ENCODE measurements at regions not wholly inside any gene's neighbourhood (a gene's known extent, or its start where the extent isn't known, plus 50 kb on each side); places are given as distances from the start of the nearest gene placed in this dataset.
"Not testable (repeated sequence)": the region's sequence is repeated elsewhere in the genome, so short reads cannot be mapped to it uniquely, and the experiment has no call there.

GRCh38 chr12:104906695-104907094 lies 51.4 kb downstream of the SLC41A2 start:
- in situ Hi-C loops (cut with HindIII; ENCODE audit: low pct_unique_long_range_greater_than_20kb, low sequenced_read_pairs), result no loop called here
- DNase-seq (ENCODE audit: low read depth), result no peak

GRCh38 chr12:104905446-104905845 lies 52.6 kb downstream of the SLC41A2 start:
- DNase-seq (ENCODE audit: low read depth); in situ Hi-C loops (cut with HindIII; ENCODE audit: low pct_unique_long_range_greater_than_20kb, low sequenced_read_pairs): not testable (repeated sequence)

GRCh38 chr12:104903648-104904423 lies 54.3 kb downstream of the SLC41A2 start:
- DNase-seq (ENCODE audit: low read depth), result no peak
- in situ Hi-C loops (cut with HindIII; ENCODE audit: low pct_unique_long_range_greater_than_20kb, low sequenced_read_pairs), result no loop called here

- in situ Hi-C loops (cut with HindIII; ENCODE audit: low pct_unique_long_range_greater_than_20kb, low sequenced_read_pairs), result no loop called here
- no peak for DNase-seq (ENCODE audit: low read depth)
Observed at GRCh38 chr12:104902125-104902524, 56.0 kb downstream of the SLC41A2 start.

- DNase-seq (ENCODE audit: low read depth), result no peak
- in situ Hi-C loops (cut with HindIII; ENCODE audit: low pct_unique_long_range_greater_than_20kb, low sequenced_read_pairs), result no loop called here
Observed at GRCh38 chr12:104896710-104897109, 61.4 kb downstream of the SLC41A2 start.

- DNase-seq (ENCODE audit: low read depth), result no peak
- in situ Hi-C loops (cut with HindIII; ENCODE audit: low pct_unique_long_range_greater_than_20kb, low sequenced_read_pairs), result no loop called here
Observed at GRCh38 chr12:104896146-104896545, 61.9 kb downstream of the SLC41A2 start.

GRCh38 chr12:104895415-104895814 lies 62.7 kb downstream of the SLC41A2 start:
- in situ Hi-C loops (cut with HindIII; ENCODE audit: low pct_unique_long_range_greater_than_20kb, low sequenced_read_pairs), result no loop called here
- no peak for DNase-seq (ENCODE audit: low read depth)

GRCh38 chr12:104890476-104891096 lies 67.5 kb downstream of the SLC41A2 start:
- in situ Hi-C loops (cut with HindIII; ENCODE audit: low pct_unique_long_range_greater_than_20kb, low sequenced_read_pairs), result no loop called here
- no peak for DNase-seq (ENCODE audit: low read depth)

- no peak for DNase-seq (ENCODE audit: low read depth)
- in situ Hi-C loops (cut with HindIII; ENCODE audit: low pct_unique_long_range_greater_than_20kb, low sequenced_read_pairs), result no loop called here
Observed at GRCh38 chr12:104889735-104890134, 68.4 kb downstream of the SLC41A2 start.

GRCh38 chr12:104888892-104889291 lies 69.2 kb downstream of the SLC41A2 start:
- DNase-seq (ENCODE audit: low read depth), result no peak
- in situ Hi-C loops (cut with HindIII; ENCODE audit: low pct_unique_long_range_greater_than_20kb, low sequenced_read_pairs), result no loop called here

GRCh38 chr12:104888481-104888880 lies 69.6 kb downstream of the SLC41A2 start:
- in situ Hi-C loops (cut with HindIII; ENCODE audit: low pct_unique_long_range_greater_than_20kb, low sequenced_read_pairs), result no loop called here

GRCh38 chr12:104887452-104887851 lies 70.6 kb downstream of the SLC41A2 start:
- in situ Hi-C loops (cut with HindIII; ENCODE audit: low pct_unique_long_range_greater_than_20kb, low sequenced_read_pairs), result no loop called here
- DNase-seq (ENCODE audit: low read depth), result no peak

More at GRCh38 chr12:104888481-104888880, 69.6 kb downstream of the SLC41A2 start:
- DNase-seq (ENCODE audit: low read depth), result no peak

- in situ Hi-C loops (cut with HindIII; ENCODE audit: low pct_unique_long_range_greater_than_20kb, low sequenced_read_pairs), result no loop called here
- no peak for DNase-seq (ENCODE audit: low read depth)
Observed at GRCh38 chr12:104886418-104887401, 71.4 kb downstream of the SLC41A2 start.

GRCh38 chr12:104878858-104879257 lies 79.2 kb downstream of the SLC41A2 start:
- DNase-seq (ENCODE audit: low read depth); in situ Hi-C loops (cut with HindIII; ENCODE audit: low pct_unique_long_range_greater_than_20kb, low sequenced_read_pairs): not testable (repeated sequence)

- in situ Hi-C loops (cut with HindIII; ENCODE audit: low pct_unique_long_range_greater_than_20kb, low sequenced_read_pairs), result no loop called here
- DNase-seq (ENCODE audit: low read depth), result peak; percentile 6
Observed at GRCh38 chr12:104877103-104877705, 80.9 kb downstream of the SLC41A2 start.

- in situ Hi-C loops (cut with HindIII; ENCODE audit: low pct_unique_long_range_greater_than_20kb, low sequenced_read_pairs), result no loop called here
- DNase-seq (ENCODE audit: low read depth), result no peak
Observed at GRCh38 chr12:104873374-104873773, 84.7 kb downstream of the SLC41A2 start.

- DNase-seq (ENCODE audit: low read depth), result no peak
- in situ Hi-C loops (cut with HindIII; ENCODE audit: low pct_unique_long_range_greater_than_20kb, low sequenced_read_pairs), result no loop called here
Observed at GRCh38 chr12:104870797-104871196, 87.3 kb downstream of the SLC41A2 start.

GRCh38 chr12:104866291-104866690 lies 91.8 kb downstream of the SLC41A2 start:
- DNase-seq (ENCODE audit: low read depth), result no peak
- in situ Hi-C loops (cut with HindIII; ENCODE audit: low pct_unique_long_range_greater_than_20kb, low sequenced_read_pairs), result no loop called here
